Calu3 (cell line): ENCODE measurements at regions not wholly inside any gene's neighbourhood (a gene's known extent, or its start where the extent isn't known, plus 50 kb on each side); places are given as distances from the start of the nearest gene placed in this dataset.

Experiments
- BruUV-seq: library from RNA; stranded (reverse); fragments of 400-500 nt; replicated peaks from 2 replicates; lab custom pipeline; 2021; lab: Mats Ljungman, UMichigan
- CTCF ChIA-PET: fragments of 300-600 bp; sonication (Branson Sonifier 250); formaldehyde crosslinking; loops from one replicate; lab custom pipeline; 2022; ENCODE audit warnings: antibody characterized with exemption; lab: Charles Lee
- DNase-seq: peaks from one replicate; pipeline ENCODE4 v3.0.0; 2022
- H3K27ac Mint-ChIP-seq: one replicate; pipeline ENCODE4 v1.8.0; 2022; ENCODE audit warnings: mixed read lengths; ENCODE audit not compliant: unreplicated experiment
- H3K27me3 Mint-ChIP-seq: one replicate; pipeline ENCODE4 v1.8.0; 2022; ENCODE audit warnings: mixed read lengths; ENCODE audit not compliant: unreplicated experiment
- H3K36me3 Mint-ChIP-seq: one replicate; pipeline ENCODE4 v1.8.0; 2022; ENCODE audit warnings: mild to moderate bottlenecking, moderate library complexity, mixed read lengths; ENCODE audit not compliant: insufficient read depth, unreplicated experiment
- H3K4me1 Mint-ChIP-seq: one replicate; pipeline ENCODE4 v1.8.0; 2022; ENCODE audit warnings: mild to moderate bottlenecking, low read depth, mixed read lengths; ENCODE audit not compliant: unreplicated experiment
- H3K4me3 Mint-ChIP-seq: one replicate; pipeline ENCODE4 v1.8.0; 2022; ENCODE audit warnings: mild to moderate bottlenecking, low read depth, moderate library complexity, mixed read lengths; ENCODE audit not compliant: unreplicated experiment
- H3K9me3 Mint-ChIP-seq: one replicate; pipeline ENCODE4 v1.8.0; 2022; ENCODE audit warnings: low read depth, mixed read lengths; ENCODE audit not compliant: unreplicated experiment
- intact Hi-C: fragments of 100-400 bp; cut with micrococcal nuclease; formaldehyde crosslinking; loops from one replicate; pipeline ENCODE4 v1.10.0; 2022; ENCODE audit not compliant: unreplicated experiment
- TF ChIP-seq, protein P1 (sequence below): fragments of 200-600 bp; IDR thresholded peaks from one replicate; pipeline ENCODE4 v1.8.0; 2022; ENCODE audit warnings: antibody characterized with exemption; ENCODE audit not compliant: unreplicated experiment

DNA sequence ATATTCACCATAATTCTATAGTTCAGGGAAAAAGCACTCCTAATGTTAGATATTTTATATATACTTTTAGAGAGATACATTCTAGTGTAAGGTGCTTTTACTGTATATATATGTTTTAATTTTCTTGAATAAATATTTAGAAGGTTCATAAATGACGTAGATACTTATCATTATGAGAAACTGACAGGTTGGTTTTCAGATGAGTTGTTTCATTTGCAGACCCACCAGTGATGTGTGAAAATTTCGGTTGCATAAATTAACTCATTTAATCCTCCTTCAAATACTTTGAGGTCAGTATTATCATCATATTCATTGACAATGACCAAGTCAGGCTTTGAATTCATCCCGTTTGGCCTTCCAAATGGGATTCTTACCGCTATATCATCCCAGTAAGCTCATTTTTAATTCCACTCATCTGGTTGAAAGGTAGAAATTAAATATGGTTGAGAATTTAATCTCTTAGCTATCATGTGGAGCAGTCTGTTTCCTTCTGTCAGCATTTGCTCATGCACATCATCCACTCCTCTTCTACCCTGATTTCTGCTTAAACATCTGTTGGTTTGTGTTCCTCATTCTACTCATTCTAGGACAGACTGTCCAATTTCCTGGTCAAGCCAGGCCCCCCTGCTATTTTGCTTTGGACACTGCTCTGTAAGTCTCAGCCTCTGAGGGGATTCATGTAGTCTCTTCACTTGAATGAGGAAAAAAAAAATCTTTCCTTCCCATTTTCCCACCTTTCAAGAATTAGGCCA is 1156.6 kb downstream of the PLA2G4A start:
- TF ChIP-seq, protein P1, sequence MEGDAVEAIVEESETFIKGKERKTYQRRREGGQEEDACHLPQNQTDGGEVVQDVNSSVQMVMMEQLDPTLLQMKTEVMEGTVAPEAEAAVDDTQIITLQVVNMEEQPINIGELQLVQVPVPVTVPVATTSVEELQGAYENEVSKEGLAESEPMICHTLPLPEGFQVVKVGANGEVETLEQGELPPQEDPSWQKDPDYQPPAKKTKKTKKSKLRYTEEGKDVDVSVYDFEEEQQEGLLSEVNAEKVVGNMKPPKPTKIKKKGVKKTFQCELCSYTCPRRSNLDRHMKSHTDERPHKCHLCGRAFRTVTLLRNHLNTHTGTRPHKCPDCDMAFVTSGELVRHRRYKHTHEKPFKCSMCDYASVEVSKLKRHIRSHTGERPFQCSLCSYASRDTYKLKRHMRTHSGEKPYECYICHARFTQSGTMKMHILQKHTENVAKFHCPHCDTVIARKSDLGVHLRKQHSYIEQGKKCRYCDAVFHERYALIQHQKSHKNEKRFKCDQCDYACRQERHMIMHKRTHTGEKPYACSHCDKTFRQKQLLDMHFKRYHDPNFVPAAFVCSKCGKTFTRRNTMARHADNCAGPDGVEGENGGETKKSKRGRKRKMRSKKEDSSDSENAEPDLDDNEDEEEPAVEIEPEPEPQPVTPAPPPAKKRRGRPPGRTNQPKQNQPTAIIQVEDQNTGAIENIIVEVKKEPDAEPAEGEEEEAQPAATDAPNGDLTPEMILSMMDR = no peak
- no peaks in the 10 kb centered on the region for H3K36me3 Mint-ChIP-seq
- no TSS peak for BruUV-seq
- DNase-seq = no peak
- H3K27ac Mint-ChIP-seq = peak overlapping the region; percentile 9
- CTCF ChIA-PET = no interaction called here
- H3K4me3 Mint-ChIP-seq = no peak overlapping the region
- H3K27me3 Mint-ChIP-seq = no peaks in the 10 kb centered on the region
- peaks cover 13% of the 10 kb centered on the region for H3K4me1 Mint-ChIP-seq
- peaks cover 2% of the 10 kb centered on the region for H3K9me3 Mint-ChIP-seq
- intact Hi-C loops = no loop called here

DNA sequence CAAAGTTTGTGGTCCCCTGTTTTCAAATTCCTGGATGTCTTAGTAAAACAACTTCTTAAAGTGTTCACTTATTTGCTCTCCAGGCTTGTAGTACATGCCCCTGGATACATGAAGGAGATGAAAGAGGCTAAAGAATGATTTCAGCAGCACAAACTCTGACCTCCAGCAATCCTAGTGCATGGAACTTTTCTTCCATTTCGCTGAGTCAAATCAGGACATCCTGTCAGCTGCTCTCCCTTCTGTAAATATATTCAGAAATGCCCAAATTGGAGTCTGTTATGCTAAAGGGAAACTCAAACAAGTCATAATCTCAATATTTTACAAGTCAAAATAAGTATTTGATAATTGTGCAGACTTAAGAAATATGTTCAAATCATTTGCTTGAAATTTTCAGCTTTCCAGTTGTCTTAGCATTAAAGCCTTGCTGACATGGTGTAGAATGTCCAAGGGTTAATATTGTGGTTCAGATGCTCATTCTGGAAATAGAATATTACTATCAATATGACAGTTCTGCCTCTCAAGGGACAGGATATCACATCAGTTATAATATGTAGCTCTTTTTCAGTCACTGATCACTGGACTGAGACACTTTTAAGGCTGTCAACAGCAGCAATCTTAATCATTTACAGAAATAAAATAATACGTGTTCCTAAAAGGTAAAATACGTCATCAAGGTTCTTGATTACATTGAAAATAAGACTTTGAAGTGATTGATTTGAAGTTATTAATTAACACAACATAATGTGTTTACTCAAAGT is 1157.3 kb downstream of the PLA2G4A start:
- TF ChIP-seq, protein P1 = no peak
- no peak for DNase-seq
- CTCF ChIA-PET = no interaction called here
- Mint-ChIP-seq H3K9me3 (peaks cover 2% of the 10 kb centered on the region), H3K27ac (peak overlapping the region; percentile 9), H3K4me1 (peaks cover 13% of the 10 kb centered on the region), H3K36me3 (no peaks in the 10 kb centered on the region), H3K27me3 (no peaks in the 10 kb centered on the region), H3K4me3 (no peak overlapping the region)
- no TSS peak for BruUV-seq
- intact Hi-C loops = no loop called here

DNA sequence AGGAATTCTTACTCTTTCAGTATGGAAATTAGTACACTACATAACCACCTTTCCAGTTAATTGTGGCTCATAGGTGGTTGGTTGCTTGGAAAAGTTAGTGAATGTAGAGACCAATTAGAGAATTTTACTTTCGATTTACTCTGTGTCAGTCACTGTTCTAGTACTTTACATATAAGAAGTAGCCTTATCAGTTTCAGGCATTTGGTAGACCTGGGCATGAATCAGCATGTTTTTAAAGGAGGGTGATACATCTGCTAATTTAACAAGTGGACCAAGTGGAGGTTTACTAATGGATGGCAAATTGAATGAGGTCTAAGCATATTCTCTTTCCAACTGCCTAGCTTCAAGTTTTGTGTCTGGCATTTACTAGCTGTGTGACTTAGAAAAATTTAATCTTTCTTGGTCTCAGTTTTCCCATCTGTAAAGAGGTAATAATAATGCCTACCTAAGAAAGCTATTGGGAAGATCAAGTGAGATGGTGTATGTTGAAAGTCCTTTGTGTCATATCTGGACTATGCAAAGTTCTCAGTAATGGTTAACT is 1158.6 kb downstream of the PLA2G4A start:
- BruUV-seq = no TSS peak
- TF ChIP-seq, protein P1 = no peak
- Mint-ChIP-seq H3K27ac (no peak overlapping the region), H3K4me1 (peaks cover 13% of the 10 kb centered on the region), H3K27me3 (no peaks in the 10 kb centered on the region), H3K36me3 (no peaks in the 10 kb centered on the region), H3K4me3 (no peak overlapping the region), H3K9me3 (no peaks in the 10 kb centered on the region)
- CTCF ChIA-PET = interaction anchor here (0.5 kb wide), 1 partner anchor 804 kb away, joined by 3 read pairs; no protein-coding TSS in a partner anchor
- intact Hi-C loops = no loop called here
- DNase-seq = no peak

DNA sequence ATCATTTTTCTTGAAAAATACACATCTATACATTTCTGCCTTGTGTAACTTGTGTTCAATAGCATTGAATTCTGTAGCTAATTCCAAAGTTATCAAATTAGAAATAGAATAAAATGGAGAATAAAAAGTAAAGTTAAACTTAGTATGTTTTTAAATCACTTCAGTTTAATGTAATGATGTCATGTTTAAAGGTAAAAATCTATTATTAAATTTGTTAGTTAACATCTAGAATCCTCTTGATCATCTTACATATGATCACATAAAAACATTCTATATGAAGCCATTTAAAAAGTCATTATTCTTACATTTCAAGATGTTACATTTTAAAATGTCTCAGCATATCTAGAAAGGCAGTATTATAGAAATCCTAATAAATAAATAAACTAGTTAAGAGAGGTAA is 1163.2 kb downstream of the PLA2G4A start:
- Mint-ChIP-seq H3K4me3 (no peak overlapping the region), H3K27me3 (no peaks in the 10 kb centered on the region), H3K27ac (no peak overlapping the region), H3K4me1 (no peaks in the 10 kb centered on the region), H3K9me3 (no peaks in the 10 kb centered on the region), H3K36me3 (no peaks in the 10 kb centered on the region)
- DNase-seq = no peak
- intact Hi-C loops = no loop called here
- no TSS peak for BruUV-seq
- CTCF ChIA-PET = no interaction called here
- TF ChIP-seq, protein P1 = no peak
